NOMO-1 treated with DMSO at 0.1 percent for 48 hours (cell line): ENCODE measurements at regions not wholly inside any gene's neighbourhood (a gene's known extent, or its start where the extent isn't known, plus 50 kb on each side); places are given as distances from the start of the nearest gene placed in this dataset.

Source experiments
- DNase-seq: peaks from one replicate; lab custom pipeline; 2025; ENCODE audit not compliant: unreplicated experiment; lab: John Stamatoyannopoulos, UW

- DNase-seq, result no peak
Measured at GRCh38 chr21:16406355-16406754, 676.6 kb downstream of the USP25 start.

GRCh38 chr21:16407403-16408240 lies 677.8 kb downstream of the USP25 start:
- no peak for DNase-seq

GRCh38 chr21:16408280-16408679 lies 678.5 kb downstream of the USP25 start:
- no peak for DNase-seq

GRCh38 chr21:16409352-16409751 lies 679.6 kb downstream of the USP25 start:
- no peak for DNase-seq

GRCh38 chr21:16418226-16418625 lies 688.4 kb downstream of the USP25 start:
- DNase-seq, result no peak

- DNase-seq, result no peak
Measured at GRCh38 chr21:16418642-16419041, 688.9 kb downstream of the USP25 start.

GRCh38 chr21:16419188-16419921 lies 689.6 kb downstream of the USP25 start:
- no peak for DNase-seq

- no peak for DNase-seq
Measured at GRCh38 chr21:16420031-16420724, 690.4 kb downstream of the USP25 start.

- no peak for DNase-seq
Measured at GRCh38 chr21:16421007-16421406, 691.2 kb downstream of the USP25 start.

GRCh38 chr21:16421965-16422364 lies 692.2 kb downstream of the USP25 start:
- no peak for DNase-seq

GRCh38 chr21:16422702-16423101 lies 692.9 kb downstream of the USP25 start:
- no peak for DNase-seq

GRCh38 chr21:16423921-16424320 lies 694.1 kb downstream of the USP25 start:
- no peak for DNase-seq

GRCh38 chr21:16424331-16424751 lies 694.6 kb downstream of the USP25 start:
- DNase-seq, result no peak

GRCh38 chr21:16425376-16425775 lies 695.6 kb downstream of the USP25 start:
- DNase-seq, result no peak

GRCh38 chr21:16426936-16427335 lies 697.2 kb downstream of the USP25 start:
- no peak for DNase-seq

- DNase-seq, result no peak
Measured at GRCh38 chr21:16427587-16428087, 697.9 kb downstream of the USP25 start.

- DNase-seq, result no peak
Measured at GRCh38 chr21:16437586-16437985, 707.8 kb downstream of the USP25 start.

- no peak for DNase-seq
Measured at GRCh38 chr21:16438761-16439160, 709.0 kb downstream of the USP25 start.

- DNase-seq, result no peak
Measured at GRCh38 chr21:16441789-16442188, 712.0 kb downstream of the USP25 start.

GRCh38 chr21:16454399-16454798 lies 724.6 kb downstream of the USP25 start:
- DNase-seq, result no peak

- DNase-seq, result no peak
Measured at GRCh38 chr21:16455526-16455925, 725.7 kb downstream of the USP25 start.

GRCh38 chr21:16455978-16456377 lies 726.2 kb downstream of the USP25 start:
- DNase-seq, result no peak
